Body of pancreas (tissue), 4 donors: ENCODE measurements at regions not wholly inside any gene's neighbourhood (a gene's known extent, or its start where the extent isn't known, plus 50 kb on each side); places are given as distances from the start of the nearest gene placed in this dataset.

Experiments used
- CTCF ChIP-seq, 7 experiments: fragments of 450-650 bp in 4 of 7; fragments of 200-600 bp in 3 of 7; sonication (generic) in 3 of 7; IDR thresholded peaks; one replicate each; pipeline ENCODE4 v1.5.1; 2016 to 2019; ENCODE audit warnings: antibody characterized with exemption in 7 of 7
- POLR2A ChIP-seq, 3 donors: fragments of 450-650 bp; IDR thresholded peaks; one replicate each; pipeline ENCODE4 v1.6.1; 2016; ENCODE audit warnings: antibody characterized with exemption in 3 of 3, mild to moderate bottlenecking in 2 of 3

GRCh38 chr21:41016472-41016871 is 151.5 kb upstream of the BACE2 start:
- no peak for TF ChIP-seq CTCF (IDR thresholded peaks at IDR 0.05)
- no peak for TF ChIP-seq POLR2A (IDR thresholded peaks at IDR 0.05)
